Gastroesophageal sphincter (tissue), 3 donors: ENCODE measurements at regions not wholly inside any gene's neighbourhood (a gene's known extent, or its start where the extent isn't known, plus 50 kb on each side); places are given as distances from the start of the nearest gene placed in this dataset.

ENCODE experiments used
- POLR2A ChIP-seq, 2 donors: fragments of 450-650 bp; IDR thresholded peaks; one replicate each; pipeline ENCODE4 v1.6.1; 2017; ENCODE audit warnings: antibody characterized with exemption in 2 of 2, mild to moderate bottlenecking in 2 of 2, moderate library complexity in 1 of 2
- POLR2AphosphoS5 ChIP-seq: sonication (generic); formaldehyde crosslinking; IDR thresholded peaks from one replicate; pipeline ENCODE4 v1.6.1; 2017; ENCODE audit warnings: antibody characterized with exemption
- TF ChIP-seq, protein P1 (sequence below), 4 experiments: fragments of 200-600 bp in 2 of 4; fragments of 450-650 bp in 2 of 4; sonication (generic) in 1 of 4; IDR thresholded peaks; one replicate each; pipeline ENCODE4 v1.5.1; 2017 to 2019; ENCODE audit warnings: antibody characterized with exemption in 4 of 4, mild to moderate bottlenecking in 2 of 4, moderate library complexity in 2 of 4

DNA sequence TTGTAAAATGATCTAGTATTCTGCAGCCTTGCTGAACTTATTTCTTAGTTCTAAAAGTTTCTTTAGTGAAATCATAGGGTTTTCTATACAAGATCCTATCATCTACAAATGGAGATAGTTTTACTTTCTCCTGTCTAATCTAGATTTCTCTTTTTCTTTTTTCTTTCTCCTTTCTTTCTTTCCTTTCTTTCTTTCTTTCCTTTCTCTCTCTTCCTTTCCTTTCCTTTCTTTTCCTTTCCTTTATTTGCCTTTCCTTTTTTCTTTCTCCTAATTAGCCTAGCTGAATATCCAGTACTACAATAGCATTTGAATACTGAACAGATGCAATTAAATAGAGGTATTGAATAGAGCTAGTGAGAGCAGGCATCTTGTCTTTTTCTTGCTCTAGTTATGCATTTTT is 186.6 kb upstream of the SPAG17 start:
- TF ChIP-seq, protein P1, sequence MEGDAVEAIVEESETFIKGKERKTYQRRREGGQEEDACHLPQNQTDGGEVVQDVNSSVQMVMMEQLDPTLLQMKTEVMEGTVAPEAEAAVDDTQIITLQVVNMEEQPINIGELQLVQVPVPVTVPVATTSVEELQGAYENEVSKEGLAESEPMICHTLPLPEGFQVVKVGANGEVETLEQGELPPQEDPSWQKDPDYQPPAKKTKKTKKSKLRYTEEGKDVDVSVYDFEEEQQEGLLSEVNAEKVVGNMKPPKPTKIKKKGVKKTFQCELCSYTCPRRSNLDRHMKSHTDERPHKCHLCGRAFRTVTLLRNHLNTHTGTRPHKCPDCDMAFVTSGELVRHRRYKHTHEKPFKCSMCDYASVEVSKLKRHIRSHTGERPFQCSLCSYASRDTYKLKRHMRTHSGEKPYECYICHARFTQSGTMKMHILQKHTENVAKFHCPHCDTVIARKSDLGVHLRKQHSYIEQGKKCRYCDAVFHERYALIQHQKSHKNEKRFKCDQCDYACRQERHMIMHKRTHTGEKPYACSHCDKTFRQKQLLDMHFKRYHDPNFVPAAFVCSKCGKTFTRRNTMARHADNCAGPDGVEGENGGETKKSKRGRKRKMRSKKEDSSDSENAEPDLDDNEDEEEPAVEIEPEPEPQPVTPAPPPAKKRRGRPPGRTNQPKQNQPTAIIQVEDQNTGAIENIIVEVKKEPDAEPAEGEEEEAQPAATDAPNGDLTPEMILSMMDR (IDR thresholded peaks at IDR 0.05): no peak
- TF ChIP-seq POLR2AphosphoS5 (no peak), POLR2A (IDR thresholded peaks at IDR 0.05) (no peak)
